ENCODE measurements at regions not wholly inside any gene's neighbourhood (a gene's known extent, or its start where the extent isn't known, plus 50 kb on each side); places are given as distances from the start of the nearest gene placed in this dataset.

DNA sequence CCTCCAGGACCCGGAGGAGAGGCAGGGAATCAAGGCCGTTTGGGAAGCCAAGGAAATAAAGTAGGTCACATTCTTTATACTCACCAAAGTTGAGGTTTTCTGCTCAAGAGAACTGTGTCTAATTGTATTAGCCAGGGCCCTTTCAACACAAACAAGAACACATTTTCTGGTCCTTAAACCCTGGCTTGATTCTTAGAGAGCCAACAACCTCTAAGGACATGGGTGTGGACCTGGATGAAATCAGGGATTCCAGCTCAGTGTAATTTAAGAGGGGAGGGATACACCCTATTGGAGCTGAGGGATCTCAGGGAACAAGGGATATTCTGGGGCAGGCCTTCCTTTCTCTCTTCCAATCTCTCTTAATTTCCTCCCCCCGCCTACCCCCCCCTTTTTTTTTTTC is 104.8 kb downstream of the COL6A6 start:
- DNase-seq (ENCODE audit: extremely low spot score), result no peak
- ChIA-PET POLR2A (no interaction called here), CTCF (no interaction called here)
- TF ChIP-seq, protein P1, sequence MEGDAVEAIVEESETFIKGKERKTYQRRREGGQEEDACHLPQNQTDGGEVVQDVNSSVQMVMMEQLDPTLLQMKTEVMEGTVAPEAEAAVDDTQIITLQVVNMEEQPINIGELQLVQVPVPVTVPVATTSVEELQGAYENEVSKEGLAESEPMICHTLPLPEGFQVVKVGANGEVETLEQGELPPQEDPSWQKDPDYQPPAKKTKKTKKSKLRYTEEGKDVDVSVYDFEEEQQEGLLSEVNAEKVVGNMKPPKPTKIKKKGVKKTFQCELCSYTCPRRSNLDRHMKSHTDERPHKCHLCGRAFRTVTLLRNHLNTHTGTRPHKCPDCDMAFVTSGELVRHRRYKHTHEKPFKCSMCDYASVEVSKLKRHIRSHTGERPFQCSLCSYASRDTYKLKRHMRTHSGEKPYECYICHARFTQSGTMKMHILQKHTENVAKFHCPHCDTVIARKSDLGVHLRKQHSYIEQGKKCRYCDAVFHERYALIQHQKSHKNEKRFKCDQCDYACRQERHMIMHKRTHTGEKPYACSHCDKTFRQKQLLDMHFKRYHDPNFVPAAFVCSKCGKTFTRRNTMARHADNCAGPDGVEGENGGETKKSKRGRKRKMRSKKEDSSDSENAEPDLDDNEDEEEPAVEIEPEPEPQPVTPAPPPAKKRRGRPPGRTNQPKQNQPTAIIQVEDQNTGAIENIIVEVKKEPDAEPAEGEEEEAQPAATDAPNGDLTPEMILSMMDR (IDR thresholded peaks at IDR 0.05; ENCODE audit: control extremely low read depth, extremely low read depth, low read depth, missing control alignments), result no peak

- TF ChIP-seq, protein P1 (IDR thresholded peaks at IDR 0.05; ENCODE audit: control extremely low read depth, extremely low read depth, low read depth, missing control alignments), result no peak
- CTCF ChIA-PET, result no interaction called here
- POLR2A ChIA-PET, result no interaction called here
- DNase-seq (ENCODE audit: extremely low spot score), result no peak
Observed at GRCh38 chr3:130626049-130626448, 109.1 kb downstream of the COL6A6 start.

DNA sequence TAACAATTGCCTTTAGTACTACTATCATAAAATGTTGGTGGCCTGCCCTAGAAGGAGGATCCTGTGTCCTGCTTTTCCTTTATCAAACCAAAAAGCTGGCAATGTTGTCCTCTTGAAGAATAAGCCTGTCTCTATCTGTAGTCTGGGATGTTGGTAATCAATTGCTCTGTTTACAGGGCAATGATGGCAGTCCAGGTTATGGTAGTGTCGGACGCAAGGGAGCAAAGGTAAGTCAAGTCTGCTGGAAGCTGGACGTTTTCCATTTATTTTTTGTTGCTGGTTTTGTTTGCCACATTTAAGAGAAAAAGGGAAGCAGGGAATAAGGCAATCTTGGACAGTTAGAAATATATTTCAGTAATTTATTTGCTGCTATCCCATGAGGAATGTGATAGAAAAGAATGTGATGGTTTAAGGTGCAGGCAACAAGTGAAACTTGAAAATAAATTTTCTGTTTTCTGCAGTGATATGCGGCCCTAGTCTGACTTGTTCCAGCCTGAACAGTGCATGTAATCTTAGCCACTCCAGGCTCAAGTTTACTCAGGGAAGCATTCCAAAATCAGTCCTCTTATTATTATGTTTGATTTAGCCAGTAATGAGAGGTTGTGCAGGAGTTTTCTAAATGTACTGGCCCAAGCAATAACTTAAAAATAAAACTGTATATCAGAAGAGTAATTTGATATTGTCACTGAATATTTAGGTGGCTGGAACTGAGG is 110.3 kb downstream of the COL6A6 start:
- POLR2A ChIA-PET, result no interaction called here
- DNase-seq (ENCODE audit: extremely low spot score), result no peak
- TF ChIP-seq, protein P1 (IDR thresholded peaks at IDR 0.05; ENCODE audit: control extremely low read depth, extremely low read depth, low read depth, missing control alignments), result no peak
- CTCF ChIA-PET, result no interaction called here

GRCh38 chr3:130627882-130628281 is 110.9 kb downstream of the COL6A6 start:
- TF ChIP-seq, protein P1 (IDR thresholded peaks at IDR 0.05; ENCODE audit: control extremely low read depth, extremely low read depth, low read depth, missing control alignments), result no peak
- DNase-seq (ENCODE audit: extremely low spot score), result no peak
- POLR2A ChIA-PET, result no interaction called here
- CTCF ChIA-PET, result no interaction called here

All from GM10248 (cell line).